NCI-H226 (cell line): ENCODE measurements at regions not wholly inside any gene's neighbourhood (a gene's known extent, or its start where the extent isn't known, plus 50 kb on each side); places are given as distances from the start of the nearest gene placed in this dataset.

Source experiments
- DNase-seq: peaks from one replicate; pipeline ENCODE4 v3.0.0-alpha.2; 2015

DNA sequence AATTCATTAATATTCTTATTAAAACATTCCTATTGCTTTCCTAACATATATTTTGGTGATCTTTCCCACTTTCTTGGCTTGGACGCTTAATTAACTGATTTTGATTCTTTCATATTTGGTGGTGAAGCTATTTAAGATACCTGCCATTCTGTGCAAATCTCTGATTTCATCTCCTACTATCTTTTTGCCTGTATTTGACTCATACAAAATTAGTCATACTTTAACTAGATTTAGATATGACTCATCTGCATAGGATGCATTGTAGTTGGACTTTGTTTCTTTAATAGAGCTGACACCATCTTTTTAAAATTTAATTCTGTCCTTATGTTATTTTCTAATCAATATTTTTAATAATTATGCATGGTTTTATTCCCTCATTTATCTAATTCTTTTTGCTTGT lies 93.8 kb upstream of the PLPPR4 start:
- peak; percentile 36 for DNase-seq

DNA sequence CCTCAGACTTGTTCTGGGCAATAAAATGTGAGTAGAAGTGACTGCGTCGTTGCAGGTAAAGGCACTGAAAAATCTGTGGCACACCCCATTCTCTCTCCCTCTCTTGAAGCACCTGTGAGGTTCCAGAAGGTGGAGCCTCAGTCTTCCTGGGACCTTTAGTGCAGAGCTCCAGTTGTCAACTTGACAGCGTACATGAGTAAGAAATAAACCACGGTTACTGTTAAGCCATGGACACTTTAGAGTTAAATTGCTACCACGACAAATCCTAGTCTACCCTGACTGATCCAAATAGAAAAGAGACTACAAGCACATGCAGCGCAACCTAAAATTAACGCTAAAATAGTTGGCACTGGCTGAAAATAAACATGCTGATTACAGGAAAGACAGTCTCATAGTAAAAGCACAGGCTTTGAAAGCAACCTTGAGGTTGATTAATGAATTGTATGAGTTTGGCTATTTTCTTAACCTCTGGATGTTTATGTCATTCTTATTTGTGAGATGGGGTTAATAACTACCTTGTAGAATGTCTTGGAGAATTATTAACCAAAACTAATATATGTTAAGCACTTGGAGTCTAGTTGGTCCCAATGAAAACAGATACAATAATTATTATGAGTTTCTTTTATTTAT lies 93.0 kb upstream of the PLPPR4 start:
- DNase-seq = no peak

DNA sequence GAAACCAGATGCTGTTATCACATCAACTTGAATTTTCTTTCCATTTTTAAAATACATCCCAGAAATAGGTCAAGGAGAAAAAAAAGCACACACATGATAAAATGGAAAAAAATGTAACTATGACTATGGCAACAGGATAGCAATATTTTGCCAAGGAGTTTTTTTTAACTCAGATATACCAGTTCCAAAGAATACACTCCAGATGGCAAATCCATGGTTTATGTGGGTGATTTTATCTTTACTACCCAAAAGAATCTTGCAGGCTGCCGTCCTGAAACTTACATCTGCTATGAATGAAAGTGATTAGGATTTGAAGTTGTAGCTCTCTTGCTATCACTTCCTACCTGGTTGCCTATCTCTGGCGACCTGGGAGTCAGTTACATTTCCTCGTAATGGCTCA lies 91.0 kb upstream of the PLPPR4 start:
- no peak for DNase-seq

DNA sequence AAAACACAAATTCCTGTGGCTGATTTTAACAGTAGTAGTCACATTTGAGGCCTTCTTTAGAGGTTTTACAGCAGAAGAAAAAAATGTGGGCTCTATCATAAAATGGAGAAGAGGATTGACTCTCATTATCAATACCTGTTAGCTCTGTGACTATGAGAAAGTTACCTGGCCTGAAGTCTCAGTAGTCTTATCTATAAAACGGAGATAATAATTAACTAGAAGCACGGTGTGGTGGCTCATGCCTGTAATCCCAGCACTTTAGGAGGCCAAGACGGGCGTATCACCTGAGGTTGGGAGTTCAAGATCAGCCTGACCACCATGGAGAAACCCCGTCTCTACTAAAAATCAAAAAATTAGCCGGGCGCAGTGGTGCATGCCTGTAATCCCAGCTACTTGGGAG lies 90.4 kb upstream of the PLPPR4 start:
- DNase-seq = no peak

DNA sequence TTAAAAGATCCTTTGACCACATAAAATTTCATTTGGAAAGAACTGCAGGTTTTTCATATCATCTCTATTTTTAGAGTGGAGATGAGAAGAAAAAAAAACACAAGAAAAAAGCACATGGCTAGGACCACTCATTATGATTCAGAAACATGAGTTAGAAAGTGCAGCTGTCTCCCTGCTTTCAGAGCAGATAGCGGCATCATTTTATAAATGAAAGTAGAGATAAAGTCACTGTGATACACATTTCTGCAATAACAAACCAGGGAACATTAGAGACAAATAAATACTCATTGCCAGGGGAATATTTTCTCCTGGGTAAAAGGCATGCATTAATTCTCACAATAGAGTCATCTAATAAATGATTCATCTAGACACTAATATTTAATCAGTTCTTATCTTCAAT lies 87.5 kb upstream of the PLPPR4 start:
- DNase-seq = no peak

DNA sequence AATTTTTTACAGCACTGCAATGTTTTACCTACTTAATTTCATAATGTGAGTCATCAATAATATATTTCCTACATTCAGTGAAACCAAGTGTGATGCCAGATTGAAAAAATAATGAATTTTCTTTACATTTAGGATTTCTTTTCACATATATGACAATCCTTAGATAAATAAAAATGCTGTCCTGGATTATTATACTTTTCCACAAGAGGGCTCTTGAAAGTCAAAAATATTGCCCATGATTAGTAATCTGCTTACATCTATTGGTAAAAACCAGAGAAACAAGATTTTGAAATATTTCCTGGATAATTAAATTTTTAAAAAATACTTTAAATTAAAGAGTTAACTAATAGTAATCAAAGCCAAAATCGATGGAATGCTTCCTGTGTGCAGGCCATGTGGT lies 86.8 kb upstream of the PLPPR4 start:
- DNase-seq = no peak

DNA sequence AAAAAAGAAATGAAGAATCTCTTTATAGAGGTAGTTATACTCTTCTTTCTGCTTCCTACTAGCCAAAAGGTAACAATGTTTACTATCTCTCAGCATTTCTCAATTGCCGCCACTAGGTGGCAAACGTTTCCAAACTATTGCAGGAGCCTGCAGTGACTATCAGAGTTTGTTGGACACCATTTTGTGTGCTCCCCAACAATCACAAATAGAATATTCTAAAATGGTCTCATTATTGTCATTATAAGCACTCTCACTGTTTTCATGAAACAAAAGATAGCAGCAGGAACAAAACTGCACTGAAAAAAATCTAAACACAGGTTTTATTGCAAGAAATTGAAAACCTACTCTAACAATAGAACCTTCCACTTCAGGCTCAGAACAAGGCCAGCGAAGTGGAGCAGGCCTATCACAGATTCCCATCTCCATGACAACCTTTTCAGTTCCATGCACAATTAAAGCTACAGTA lies 83.9 kb upstream of the PLPPR4 start:
- peak; percentile 50 for DNase-seq

DNA sequence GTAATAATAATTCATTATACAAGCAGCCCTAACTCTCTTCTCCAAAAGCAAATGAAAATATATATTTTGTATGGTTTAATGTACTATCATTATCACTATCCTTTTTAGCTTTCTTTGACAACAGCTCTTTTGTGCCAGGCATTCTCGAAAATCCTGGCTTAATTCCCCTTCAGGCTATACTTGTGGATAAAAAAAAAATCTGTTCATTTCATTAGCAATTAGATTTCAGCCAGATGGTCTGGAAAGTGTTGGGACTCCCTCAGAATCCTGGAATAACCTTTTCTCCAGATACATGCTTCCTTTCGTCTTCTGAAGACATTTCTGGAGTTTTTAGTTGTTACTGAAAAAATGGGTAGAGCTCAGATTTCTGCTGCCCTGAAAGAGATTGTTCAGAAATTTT lies 83.4 kb upstream of the PLPPR4 start:
- no peak for DNase-seq

DNA sequence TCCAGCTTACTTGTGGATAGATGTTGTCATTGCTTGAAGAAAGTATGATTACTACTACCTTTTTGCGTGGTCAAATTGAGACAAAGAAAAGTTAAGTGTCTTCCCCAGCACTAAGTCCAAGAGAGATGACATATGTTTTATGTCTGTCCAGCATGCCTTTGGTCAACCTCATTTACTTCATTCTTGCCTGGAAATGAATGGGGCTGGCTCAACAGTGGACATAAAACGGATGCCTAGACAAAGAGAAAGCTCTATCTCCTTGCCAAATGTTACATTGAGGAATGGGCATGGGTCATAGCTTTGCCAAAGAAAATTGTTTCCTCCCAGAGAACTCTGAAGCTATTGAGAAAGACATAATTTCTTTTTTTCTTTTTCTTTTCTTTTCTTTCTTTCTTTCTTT lies 82.4 kb upstream of the PLPPR4 start:
- DNase-seq = no peak

DNA sequence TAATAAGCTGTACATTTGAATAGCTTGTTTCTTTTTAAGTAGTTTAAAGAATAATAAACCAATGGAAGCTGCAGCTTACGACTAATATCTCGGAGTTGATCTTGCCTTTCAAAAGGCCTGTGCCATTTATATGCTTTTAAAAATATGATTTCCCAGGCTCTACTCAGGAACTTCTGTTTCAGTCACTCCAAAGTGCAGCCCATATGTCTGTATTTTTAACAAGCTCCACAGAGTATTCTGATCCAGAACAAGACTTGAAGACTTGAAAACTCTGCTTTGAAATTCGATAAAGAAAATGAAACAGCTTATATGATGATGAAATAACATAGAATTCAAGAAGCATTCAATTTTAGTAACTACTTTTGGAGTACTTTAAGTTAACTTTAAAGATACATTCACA lies 79.1 kb upstream of the PLPPR4 start:
- DNase-seq = no peak

DNA sequence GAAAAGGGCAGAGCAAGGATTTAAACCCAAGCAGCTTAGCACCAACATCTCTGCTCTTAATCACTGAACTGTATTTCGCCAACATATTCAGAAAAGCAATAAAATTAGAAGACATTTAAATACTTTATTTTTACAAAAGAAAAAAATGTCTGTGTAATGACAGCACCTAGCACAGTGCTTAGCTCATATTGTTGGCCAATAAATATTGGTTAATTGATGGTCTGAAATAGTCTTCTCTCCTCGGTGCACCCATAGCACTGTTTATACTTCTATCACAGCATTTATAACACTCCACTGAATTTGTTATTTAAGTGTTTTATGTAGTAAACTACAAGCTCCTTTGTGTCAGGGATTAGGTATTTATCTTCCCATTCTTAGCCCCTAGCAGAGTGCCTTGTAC lies 70.9 kb upstream of the PLPPR4 start:
- DNase-seq = no peak

DNA sequence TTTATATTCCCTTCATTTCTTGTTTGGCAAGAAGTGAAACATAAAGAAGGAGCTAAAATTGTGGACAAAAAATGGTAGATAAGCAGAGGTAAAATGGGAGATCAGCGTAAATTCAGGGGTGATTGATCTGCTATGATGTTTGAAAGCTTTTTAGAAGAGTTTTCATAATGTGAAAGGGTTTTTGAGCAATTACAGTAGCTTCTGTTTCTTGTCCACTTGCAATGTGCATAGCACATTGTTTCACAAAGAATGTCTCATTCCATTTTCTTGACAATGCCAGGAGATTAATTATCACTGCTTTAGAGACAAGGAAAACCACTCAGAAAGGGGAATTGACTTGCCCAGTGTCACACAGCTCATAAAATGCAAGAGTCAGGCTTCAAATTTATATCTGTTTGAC lies 65.9 kb upstream of the PLPPR4 start:
- DNase-seq = no peak

DNA sequence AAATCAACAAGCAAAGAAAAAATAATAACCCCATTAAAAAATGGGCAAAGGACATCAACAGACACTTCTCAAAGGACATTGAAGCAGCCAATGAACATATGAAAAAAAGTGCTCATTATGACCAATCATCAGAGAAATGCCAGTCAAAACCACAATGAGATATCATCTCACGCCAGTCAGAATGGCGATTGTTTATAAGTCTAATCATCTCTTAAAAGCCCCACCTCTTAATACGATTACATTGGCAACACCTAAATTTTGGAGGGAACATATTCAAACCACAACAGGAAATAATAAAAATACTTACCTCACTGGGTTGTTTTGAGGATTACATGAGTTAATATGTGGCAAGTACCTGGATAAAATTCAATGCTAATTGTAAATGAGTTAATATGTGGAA lies 57.1 kb upstream of the PLPPR4 start:
- DNase-seq = no peak
